Kidney (tissue), 13 donors: ENCODE measurements at regions not wholly inside any gene's neighbourhood (a gene's known extent, or its start where the extent isn't known, plus 50 kb on each side); places are given as distances from the start of the nearest gene placed in this dataset.

Source experiments
- DNase-seq, 5 donors: peaks; one replicate each; pipeline ENCODE4 v3.0.0-alpha.2; 2013 to 2020
- FAIRE-seq: peaks from 2 replicates; lab custom pipeline; 2012; peaks lifted over from hg19 to GRCh38; lab: Jason Lieb, UNC
- H3K27ac ChIP-seq, 2 donors: one replicate each; pipeline ENCODE4 v1.7.0; 2013; ENCODE audit warnings: low read depth in 2 of 2, low read length in 2 of 2, inconsistent platforms in 1 of 2
- H3K27me3 ChIP-seq: one replicate; pipeline ENCODE4 v1.7.1; 2013; ENCODE audit warnings: low read length, inconsistent platforms; ENCODE audit not compliant: control insufficient read depth, insufficient read depth
- H3K36me3 ChIP-seq, 3 donors: one replicate each; pipeline versions ENCODE4 v1.7.0 to v1.7.1; 2013; ENCODE audit warnings: low read length in 3 of 3, control low read depth in 1 of 3, inconsistent platforms in 1 of 3; ENCODE audit not compliant: insufficient read depth in 3 of 3, control insufficient read depth in 2 of 3
- H3K4me1 ChIP-seq, 3 donors: one replicate each; pipeline versions ENCODE4 v1.7.0 to v1.7.1; 2013; ENCODE audit warnings: low read length in 3 of 3, inconsistent platforms in 1 of 3, low read depth in 1 of 3; ENCODE audit not compliant: control insufficient read depth in 2 of 3, insufficient read depth in 2 of 3
- H3K4me3 ChIP-seq, 3 donors: one replicate each; pipeline versions ENCODE4 v1.7.0 to v1.8.1; 2013; ENCODE audit warnings: low read length in 3 of 3, control low read depth in 1 of 3, inconsistent platforms in 1 of 3
- H3K9ac ChIP-seq, 3 donors: one replicate each; pipeline versions ENCODE4 v1.7.0 to v1.7.1; 2013; ENCODE audit warnings: low read length in 3 of 3, control low read depth in 1 of 3, inconsistent platforms in 1 of 3
- H3K9me3 ChIP-seq, 3 donors: one replicate each; pipeline versions ENCODE4 v1.7.0 to v1.7.1; 2013; ENCODE audit warnings: low read length in 3 of 3, control low read depth in 1 of 3, inconsistent platforms in 1 of 3; ENCODE audit not compliant: control insufficient read depth in 2 of 3, insufficient read depth in 1 of 3
- intact Hi-C: fragments of 100-400 bp; cut with DNase I; formaldehyde crosslinking; loops from one replicate; pipeline ENCODE4 v1.11.1; 2022
- TF ChIP-seq, protein P1 (sequence below): IDR thresholded peaks from 3 replicates; pipeline ENCODE4 v1.5.1; 2012; ENCODE audit warnings: mild to moderate bottlenecking, moderate library complexity, borderline replicate concordance; ENCODE audit not compliant: insufficient read depth; ENCODE audit errors: extremely low read depth
- donor health status: control.
- donor health status: control.
- donor health status: control.
- donor health status: control.
- donor health status: control.
- donor health status: DM: yes; HTN: yes; CAD: no.
- donor health status: Normal renal cell carcinoma (clear cell type).

DNA sequence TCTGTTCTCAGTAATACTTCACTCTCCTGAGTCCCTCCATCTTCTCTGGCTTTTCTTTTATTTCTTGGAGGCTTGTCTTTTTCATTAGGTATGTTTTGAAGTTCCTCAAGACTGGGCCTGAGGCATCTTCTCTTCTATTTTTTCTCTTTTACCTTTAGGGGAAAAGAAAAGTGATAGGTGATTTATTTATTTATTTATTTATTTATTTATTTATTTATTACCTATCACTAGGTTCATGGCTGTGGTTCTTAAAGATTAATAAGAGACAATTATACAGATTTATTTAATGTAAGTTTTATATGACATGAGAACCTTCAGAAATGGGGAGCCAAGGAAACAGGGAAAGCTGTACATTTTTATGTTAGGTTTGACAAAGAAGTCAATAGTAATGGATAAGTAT lies 330.3 kb upstream of the RBMS3 start:
- no peak for DNase-seq
- Histone ChIP-seq H3K9me3 (no peaks in the 10 kb centered on the region), H3K27me3 (no peaks in the 10 kb centered on the region), H3K4me3 (no peak overlapping the region), H3K27ac (no peak overlapping the region), H3K36me3 (no peaks in the 10 kb centered on the region), H3K9ac (no peak overlapping the region), H3K4me1 (no peaks in the 10 kb centered on the region)
- FAIRE-seq = no peak
- TF ChIP-seq, protein P1, sequence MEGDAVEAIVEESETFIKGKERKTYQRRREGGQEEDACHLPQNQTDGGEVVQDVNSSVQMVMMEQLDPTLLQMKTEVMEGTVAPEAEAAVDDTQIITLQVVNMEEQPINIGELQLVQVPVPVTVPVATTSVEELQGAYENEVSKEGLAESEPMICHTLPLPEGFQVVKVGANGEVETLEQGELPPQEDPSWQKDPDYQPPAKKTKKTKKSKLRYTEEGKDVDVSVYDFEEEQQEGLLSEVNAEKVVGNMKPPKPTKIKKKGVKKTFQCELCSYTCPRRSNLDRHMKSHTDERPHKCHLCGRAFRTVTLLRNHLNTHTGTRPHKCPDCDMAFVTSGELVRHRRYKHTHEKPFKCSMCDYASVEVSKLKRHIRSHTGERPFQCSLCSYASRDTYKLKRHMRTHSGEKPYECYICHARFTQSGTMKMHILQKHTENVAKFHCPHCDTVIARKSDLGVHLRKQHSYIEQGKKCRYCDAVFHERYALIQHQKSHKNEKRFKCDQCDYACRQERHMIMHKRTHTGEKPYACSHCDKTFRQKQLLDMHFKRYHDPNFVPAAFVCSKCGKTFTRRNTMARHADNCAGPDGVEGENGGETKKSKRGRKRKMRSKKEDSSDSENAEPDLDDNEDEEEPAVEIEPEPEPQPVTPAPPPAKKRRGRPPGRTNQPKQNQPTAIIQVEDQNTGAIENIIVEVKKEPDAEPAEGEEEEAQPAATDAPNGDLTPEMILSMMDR = no peak
- intact Hi-C loops = no loop called here

DNA sequence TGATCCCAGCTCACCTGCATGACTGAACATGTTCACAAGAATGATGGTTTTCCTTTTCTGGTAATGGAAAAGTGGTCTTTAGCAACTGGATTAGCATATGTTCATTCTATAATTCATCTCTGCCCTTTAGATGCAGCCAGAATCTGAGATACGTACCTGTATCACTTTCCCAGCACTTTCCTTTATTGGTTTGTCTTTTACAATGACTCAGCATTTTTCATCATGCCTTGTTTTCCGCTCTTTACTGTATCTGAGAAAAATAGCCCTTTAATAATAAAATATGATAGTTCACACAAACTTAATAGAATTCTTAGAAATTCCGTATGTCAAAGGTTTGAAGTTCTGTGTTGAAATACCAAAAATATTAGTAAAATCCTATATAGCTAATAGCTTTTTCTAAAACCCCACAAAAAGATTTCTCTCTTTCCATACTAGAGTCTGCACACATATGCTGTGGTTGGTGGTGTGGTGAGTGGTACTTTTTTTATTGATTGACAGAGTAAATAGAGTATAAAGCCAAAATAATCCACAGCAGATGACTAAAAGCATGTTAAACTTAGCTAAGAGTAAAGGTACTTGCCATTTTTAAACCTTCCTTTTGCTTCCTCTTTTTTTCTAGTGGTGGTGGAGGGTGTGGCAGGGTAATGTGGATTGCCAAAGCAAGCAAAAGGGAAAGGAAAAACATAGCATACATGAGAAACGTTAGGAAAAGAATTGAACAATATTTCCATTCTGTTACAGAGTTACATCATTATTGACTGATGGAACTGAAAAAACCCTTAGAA lies 328.9 kb upstream of the RBMS3 start:
- Histone ChIP-seq H3K9ac (no peak overlapping the region), H3K9me3 (no peaks in the 10 kb centered on the region), H3K36me3 (no peaks in the 10 kb centered on the region), H3K27ac (no peak overlapping the region), H3K4me3 (no peak overlapping the region), H3K4me1 (no peaks in the 10 kb centered on the region), H3K27me3 (no peaks in the 10 kb centered on the region)
- DNase-seq = no peak
- TF ChIP-seq, protein P1 = no peak
- FAIRE-seq = no peak
- intact Hi-C loops = no loop called here

DNA sequence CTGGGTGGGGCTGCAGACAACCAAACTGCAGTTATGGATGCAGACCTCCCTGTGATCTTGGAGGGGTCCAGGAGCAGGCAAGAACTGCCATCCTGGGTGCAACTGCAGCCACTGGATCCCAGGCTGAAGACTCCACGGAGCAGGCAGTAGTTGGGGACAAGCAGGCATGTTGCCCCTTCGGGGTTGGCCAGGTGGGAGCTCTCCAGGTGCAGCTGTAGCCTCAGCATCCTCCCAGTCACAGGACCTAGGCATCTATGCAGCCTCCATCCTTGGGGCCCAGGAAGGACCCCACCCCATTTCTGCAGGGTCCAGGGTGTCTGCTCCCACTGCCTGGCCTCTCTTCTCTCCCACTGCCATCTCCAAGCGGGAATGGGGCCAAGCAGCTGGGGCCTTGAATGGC lies 322.2 kb upstream of the RBMS3 start:
- intact Hi-C loops = no loop called here
- DNase-seq = peak in 1 of 5 donors; percentile 46
- H3K36me3 ChIP-seq = no peaks in the 10 kb centered on the region
- H3K27me3 ChIP-seq = no peaks in the 10 kb centered on the region
- no peak for FAIRE-seq
- H3K27ac ChIP-seq = no peak overlapping the region
- H3K4me3 ChIP-seq = no peak overlapping the region
- H3K9me3 ChIP-seq = no peaks in the 10 kb centered on the region
- TF ChIP-seq, protein P1 = no peak
- H3K4me1 ChIP-seq = no peaks in the 10 kb centered on the region
- no peak overlapping the region for H3K9ac ChIP-seq

DNA sequence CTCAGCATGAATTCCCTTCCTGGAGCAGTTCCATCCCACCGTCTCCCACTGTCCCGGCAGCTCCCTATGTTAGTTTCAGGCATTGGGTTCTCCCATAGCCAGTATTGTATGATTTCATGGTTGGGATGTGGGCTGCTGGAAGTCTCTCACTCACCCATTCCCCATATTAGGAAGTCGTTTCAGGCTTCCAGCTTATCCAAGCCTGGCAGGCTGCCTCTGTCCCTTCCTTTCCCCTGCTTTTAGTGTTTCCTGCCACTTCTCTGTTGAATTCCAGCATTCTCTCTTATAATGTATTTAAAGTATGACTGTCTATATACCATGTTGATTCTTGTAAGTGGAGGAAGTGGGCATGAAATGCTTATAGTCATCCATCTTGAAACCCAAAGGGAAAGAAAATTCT lies 309.7 kb upstream of the RBMS3 start:
- no peak overlapping the region for H3K4me3 ChIP-seq
- peaks cover 0 to 7% (median 2%) of the 10 kb centered on the region in 3 donors for H3K9me3 ChIP-seq
- DNase-seq (peak in 1 of 5 donors; percentile 59), FAIRE-seq (no peak)
- no peaks in the 10 kb centered on the region for H3K36me3 ChIP-seq
- no peak overlapping the region for H3K27ac ChIP-seq
- intact Hi-C loops = no loop called here
- no peak overlapping the region for H3K9ac ChIP-seq
- H3K4me1 ChIP-seq = no peaks in the 10 kb centered on the region
- no peaks in the 10 kb centered on the region for H3K27me3 ChIP-seq
- TF ChIP-seq, protein P1 = no peak
